Panc1 (cell line): ENCODE measurements at regions not wholly inside any gene's neighbourhood (a gene's known extent, or its start where the extent isn't known, plus 50 kb on each side); places are given as distances from the start of the nearest gene placed in this dataset.

ENCODE experiments used
- ATAC-seq: fragments of 200-7000 bp; cut with Tn5 transposase; 2 replicates; pipeline ENCODE4 v1.9.1; 2020; ENCODE audit warnings: mild to moderate bottlenecking, moderate library complexity
- BruUV-seq: library from RNA; stranded (reverse); fragments of 400-500 nt; replicated peaks from 2 replicates; lab custom pipeline; 2021; lab: Mats Ljungman, UMichigan
- CTCF ChIA-PET: fragments of 300-600 bp; sonication (Branson Sonifier 250); formaldehyde crosslinking; loops from one replicate; lab custom pipeline; 2022; ENCODE audit warnings: antibody characterized with exemption; lab: Charles Lee
- POLR2A ChIA-PET: fragments of 300-600 bp; sonication (Branson Sonifier 250); formaldehyde crosslinking; loops from one replicate; lab custom pipeline; 2022; ENCODE audit warnings: antibody characterized with exemption; lab: Charles Lee
- DNase-seq: peaks from one replicate; pipeline ENCODE4 v3.0.0-alpha.2; 2010; ENCODE audit warnings: low read depth, low spot score
- H3K27ac ChIP-seq: 2 replicates; pipeline ENCODE4 v1.5.1; 2011; ENCODE audit warnings: mild to moderate bottlenecking, low read length, inconsistent platforms
- H3K27me3 ChIP-seq: fragments of 200-500 bp; sonication (Bioruptor generic); 2 replicates; pipeline ENCODE4 v1.6.0; 2014; ENCODE audit warnings: low read length, inconsistent platforms; ENCODE audit not compliant: control insufficient read depth, insufficient read depth
- H3K36me3 ChIP-seq: fragments of 200-500 bp; sonication (Bioruptor generic); 2 replicates; pipeline ENCODE4 v1.5.1; 2014; ENCODE audit warnings: inconsistent platforms, mild to moderate bottlenecking, low read length, moderate library complexity; ENCODE audit not compliant: control insufficient read depth, insufficient read depth
- H3K4me1 ChIP-seq: 2 replicates; pipeline ENCODE4 v1.5.1; 2011; ENCODE audit warnings: inconsistent platforms, mild to moderate bottlenecking, low read length, moderate library complexity; ENCODE audit not compliant: control insufficient read depth, insufficient read depth
- H3K4me3 ChIP-seq, 2 experiments: 2 replicates each; pipeline ENCODE4 v1.5.1; 2011 to 2012; ENCODE audit warnings: low read depth in 2 of 2, low read length in 2 of 2, mild to moderate bottlenecking in 2 of 2, inconsistent platforms in 1 of 2, moderate library complexity in 1 of 2
- H3K9me3 ChIP-seq: fragments of 200-500 bp; sonication (Bioruptor generic); 2 replicates; pipeline ENCODE4 v1.5.1; 2014; ENCODE audit warnings: low read depth, mild to moderate bottlenecking, inconsistent platforms, low read length, moderate library complexity; ENCODE audit not compliant: control insufficient read depth, insufficient read depth
- POLR2AphosphoS5 ChIP-seq: IDR thresholded peaks from 2 replicates; pipeline ENCODE4 v1.6.1; 2012; ENCODE audit warnings: mild to moderate bottlenecking, low read depth, low read length, moderate library complexity
- SIN3A ChIP-seq: IDR thresholded peaks from 2 replicates; pipeline ENCODE4 v1.6.1; 2012; ENCODE audit warnings: low read depth, mild to moderate bottlenecking, low read length, moderate library complexity, borderline replicate concordance; ENCODE audit not compliant: insufficient read depth
- TCF7L2 ChIP-seq: IDR thresholded peaks from 2 replicates; pipeline ENCODE4 v1.6.1; 2011; ENCODE audit warnings: mild to moderate bottlenecking, low read depth, low read length, inconsistent platforms
- in situ Hi-C: cut with HindIII; loops from 2 replicates; pipeline ENCODE4 v1.10.0; 2016; ENCODE audit warnings: low sequenced_read_pairs, low pct_unique_long_range_greater_than_20kb
- intact Hi-C: fragments of 100-400 bp; cut with micrococcal nuclease; formaldehyde crosslinking; loops from one replicate; pipeline ENCODE4 v1.10.0; 2022; ENCODE audit not compliant: unreplicated experiment
- TF ChIP-seq, protein P1 (sequence below), 2 experiments: IDR thresholded peaks; 2 replicates each; pipeline ENCODE4 v1.6.1; 2011 to 2012; ENCODE audit warnings: low read depth in 2 of 2, control low read depth in 1 of 2, low read length in 1 of 2, mild to moderate bottlenecking in 1 of 2, moderate library complexity in 1 of 2; ENCODE audit not compliant: insufficient read depth in 1 of 2
- TF ChIP-seq, protein P2 (sequence below): fragments of 450-650 bp; IDR thresholded peaks from 2 replicates; pipeline ENCODE4 v1.5.1; 2017; ENCODE audit warnings: mild to moderate bottlenecking

DNA sequence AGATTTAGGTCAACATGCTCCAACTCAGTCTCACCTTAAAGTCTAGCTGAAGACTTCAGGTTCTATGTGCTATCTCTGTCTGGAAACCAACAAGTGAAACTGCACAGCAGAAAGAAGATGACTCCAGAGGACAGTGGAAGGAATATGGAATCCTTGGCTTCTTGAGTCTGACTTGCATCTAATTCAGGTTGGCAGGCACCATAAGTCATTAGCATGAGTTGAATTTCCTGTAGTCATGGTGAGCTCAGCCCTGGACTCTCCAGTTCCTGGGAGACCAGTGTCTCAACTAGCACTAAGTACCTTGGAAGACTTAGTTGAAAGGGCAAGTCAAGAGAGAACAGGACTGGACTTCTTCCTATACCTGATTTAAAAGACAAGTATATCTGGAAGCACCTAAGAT lies 129.7 kb downstream of the DTWD1 start:
- Histone ChIP-seq H3K27ac (no peak overlapping the region), H3K9me3 (no peaks in the 10 kb centered on the region), H3K27me3 (no peaks in the 10 kb centered on the region), H3K4me1 (no peaks in the 10 kb centered on the region), H3K36me3 (no peaks in the 10 kb centered on the region; the same call in 1 of the 2 replicates), H3K4me3 (no peak overlapping the region)
- BruUV-seq = no TSS peak
- DNase-seq (no peak), ATAC-seq (no peak)
- in situ Hi-C loops = no loop called here
- ChIA-PET POLR2A (interaction anchor here (0.6 kb wide), 1 partner anchor 406 kb away, joined by 4 read pairs; no protein-coding TSS in a partner anchor), CTCF (no interaction called here)
- intact Hi-C loops = no loop called here
- no peak for TF ChIP-seq TCF7L2
- TF ChIP-seq SIN3A = no peak
- TF ChIP-seq, protein P1, sequence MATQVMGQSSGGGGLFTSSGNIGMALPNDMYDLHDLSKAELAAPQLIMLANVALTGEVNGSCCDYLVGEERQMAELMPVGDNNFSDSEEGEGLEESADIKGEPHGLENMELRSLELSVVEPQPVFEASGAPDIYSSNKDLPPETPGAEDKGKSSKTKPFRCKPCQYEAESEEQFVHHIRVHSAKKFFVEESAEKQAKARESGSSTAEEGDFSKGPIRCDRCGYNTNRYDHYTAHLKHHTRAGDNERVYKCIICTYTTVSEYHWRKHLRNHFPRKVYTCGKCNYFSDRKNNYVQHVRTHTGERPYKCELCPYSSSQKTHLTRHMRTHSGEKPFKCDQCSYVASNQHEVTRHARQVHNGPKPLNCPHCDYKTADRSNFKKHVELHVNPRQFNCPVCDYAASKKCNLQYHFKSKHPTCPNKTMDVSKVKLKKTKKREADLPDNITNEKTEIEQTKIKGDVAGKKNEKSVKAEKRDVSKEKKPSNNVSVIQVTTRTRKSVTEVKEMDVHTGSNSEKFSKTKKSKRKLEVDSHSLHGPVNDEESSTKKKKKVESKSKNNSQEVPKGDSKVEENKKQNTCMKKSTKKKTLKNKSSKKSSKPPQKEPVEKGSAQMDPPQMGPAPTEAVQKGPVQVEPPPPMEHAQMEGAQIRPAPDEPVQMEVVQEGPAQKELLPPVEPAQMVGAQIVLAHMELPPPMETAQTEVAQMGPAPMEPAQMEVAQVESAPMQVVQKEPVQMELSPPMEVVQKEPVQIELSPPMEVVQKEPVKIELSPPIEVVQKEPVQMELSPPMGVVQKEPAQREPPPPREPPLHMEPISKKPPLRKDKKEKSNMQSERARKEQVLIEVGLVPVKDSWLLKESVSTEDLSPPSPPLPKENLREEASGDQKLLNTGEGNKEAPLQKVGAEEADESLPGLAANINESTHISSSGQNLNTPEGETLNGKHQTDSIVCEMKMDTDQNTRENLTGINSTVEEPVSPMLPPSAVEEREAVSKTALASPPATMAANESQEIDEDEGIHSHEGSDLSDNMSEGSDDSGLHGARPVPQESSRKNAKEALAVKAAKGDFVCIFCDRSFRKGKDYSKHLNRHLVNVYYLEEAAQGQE (IDR thresholded peaks at IDR 0.05; ENCODE audit: insufficient read depth in 1 of 2, low read depth in 2 of 2, low read length in 1 of 2) = no peak
- TF ChIP-seq POLR2AphosphoS5 = no peak
- TF ChIP-seq, protein P2, sequence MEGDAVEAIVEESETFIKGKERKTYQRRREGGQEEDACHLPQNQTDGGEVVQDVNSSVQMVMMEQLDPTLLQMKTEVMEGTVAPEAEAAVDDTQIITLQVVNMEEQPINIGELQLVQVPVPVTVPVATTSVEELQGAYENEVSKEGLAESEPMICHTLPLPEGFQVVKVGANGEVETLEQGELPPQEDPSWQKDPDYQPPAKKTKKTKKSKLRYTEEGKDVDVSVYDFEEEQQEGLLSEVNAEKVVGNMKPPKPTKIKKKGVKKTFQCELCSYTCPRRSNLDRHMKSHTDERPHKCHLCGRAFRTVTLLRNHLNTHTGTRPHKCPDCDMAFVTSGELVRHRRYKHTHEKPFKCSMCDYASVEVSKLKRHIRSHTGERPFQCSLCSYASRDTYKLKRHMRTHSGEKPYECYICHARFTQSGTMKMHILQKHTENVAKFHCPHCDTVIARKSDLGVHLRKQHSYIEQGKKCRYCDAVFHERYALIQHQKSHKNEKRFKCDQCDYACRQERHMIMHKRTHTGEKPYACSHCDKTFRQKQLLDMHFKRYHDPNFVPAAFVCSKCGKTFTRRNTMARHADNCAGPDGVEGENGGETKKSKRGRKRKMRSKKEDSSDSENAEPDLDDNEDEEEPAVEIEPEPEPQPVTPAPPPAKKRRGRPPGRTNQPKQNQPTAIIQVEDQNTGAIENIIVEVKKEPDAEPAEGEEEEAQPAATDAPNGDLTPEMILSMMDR = no peak

DNA sequence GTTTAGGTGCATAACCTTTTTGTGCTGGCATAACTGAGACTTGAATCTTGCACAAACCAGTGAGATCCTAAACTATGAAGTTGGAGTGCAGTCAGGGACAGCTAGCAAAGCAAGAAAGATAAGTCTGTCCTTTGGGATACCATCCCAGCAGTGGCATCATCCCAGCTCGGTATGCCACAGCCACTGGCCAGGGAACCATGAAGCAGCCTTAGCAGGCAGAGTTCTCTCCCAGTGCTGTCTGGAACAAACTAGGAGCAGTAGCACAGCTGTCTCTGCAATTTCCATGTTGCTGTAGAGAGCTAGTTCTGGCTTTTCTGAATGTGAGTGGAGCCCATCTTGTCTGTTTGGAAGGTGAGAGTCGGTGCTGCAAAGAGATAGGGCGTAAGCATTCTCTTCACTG lies 130.3 kb downstream of the DTWD1 start:
- ATAC-seq (no peak), DNase-seq (no peak)
- Histone ChIP-seq H3K27me3 (no peaks in the 10 kb centered on the region), H3K27ac (no peak overlapping the region), H3K9me3 (no peaks in the 10 kb centered on the region), H3K36me3 (no peaks in the 10 kb centered on the region; the same call in 1 of the 2 replicates), H3K4me3 (no peak overlapping the region), H3K4me1 (no peaks in the 10 kb centered on the region)
- ChIA-PET POLR2A (no interaction called here), CTCF (interaction anchor here (0.5 kb wide), 1 partner anchor 227 kb away, joined by 5 read pairs; no protein-coding TSS in a partner anchor)
- in situ Hi-C loops (no loop called here), intact Hi-C loops (no loop called here)
- TF ChIP-seq, protein P1 (IDR thresholded peaks at IDR 0.05; ENCODE audit: insufficient read depth in 1 of 2, low read depth in 2 of 2, low read length in 1 of 2) = no peak
- TF ChIP-seq, protein P2 = no peak
- TF ChIP-seq POLR2AphosphoS5 = no peak
- no peak for TF ChIP-seq TCF7L2
- TF ChIP-seq SIN3A = no peak
- BruUV-seq = no TSS peak
